Kidney tubule cell (primary cell): ENCODE measurements at regions not wholly inside any gene's neighbourhood (a gene's known extent, or its start where the extent isn't known, plus 50 kb on each side); places are given as distances from the start of the nearest gene placed in this dataset.

Source experiments
- DNase-seq: peaks from one replicate; pipeline ENCODE4 v3.0.0-alpha.2; 2018; ENCODE audit warnings: low spot score

DNA sequence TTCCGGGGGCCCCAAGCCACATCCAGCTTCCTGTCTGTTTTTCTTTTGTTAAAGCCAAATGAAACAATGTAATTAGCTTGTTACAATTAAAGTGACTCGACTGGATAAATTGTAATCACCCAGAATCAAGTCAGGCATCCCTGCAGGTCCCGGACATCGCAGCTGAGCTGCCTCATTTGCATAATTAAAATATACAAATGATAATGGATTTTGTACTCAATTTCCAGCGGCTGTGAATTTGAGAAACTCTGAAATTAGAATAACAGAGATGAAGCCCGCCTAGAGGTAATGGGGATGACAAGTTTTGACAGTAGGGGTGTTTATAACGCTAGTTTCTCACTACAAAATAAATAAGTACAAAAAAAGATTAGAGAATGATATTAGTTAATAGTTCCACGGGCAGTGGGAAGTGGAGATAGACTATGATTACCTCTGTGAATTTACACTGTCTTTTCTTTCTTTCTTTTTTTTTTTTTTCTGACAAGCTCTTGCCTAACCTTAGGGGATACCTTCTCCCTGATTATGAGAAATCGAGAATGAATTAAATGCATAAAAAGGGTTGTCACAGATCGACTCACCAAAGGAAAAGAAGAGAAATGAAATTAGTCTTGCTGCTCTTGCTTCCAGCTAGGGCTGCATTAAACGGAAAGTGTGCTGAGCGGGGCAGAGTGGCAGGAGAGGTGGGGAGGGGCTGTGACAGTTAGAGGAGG is 82.6 kb upstream of the SKOR2 start:
- DNase-seq, result no peak

GRCh38 chr18:47331641-47332040 is 80.2 kb upstream of the SKOR2 start:
- DNase-seq, result no peak

DNA sequence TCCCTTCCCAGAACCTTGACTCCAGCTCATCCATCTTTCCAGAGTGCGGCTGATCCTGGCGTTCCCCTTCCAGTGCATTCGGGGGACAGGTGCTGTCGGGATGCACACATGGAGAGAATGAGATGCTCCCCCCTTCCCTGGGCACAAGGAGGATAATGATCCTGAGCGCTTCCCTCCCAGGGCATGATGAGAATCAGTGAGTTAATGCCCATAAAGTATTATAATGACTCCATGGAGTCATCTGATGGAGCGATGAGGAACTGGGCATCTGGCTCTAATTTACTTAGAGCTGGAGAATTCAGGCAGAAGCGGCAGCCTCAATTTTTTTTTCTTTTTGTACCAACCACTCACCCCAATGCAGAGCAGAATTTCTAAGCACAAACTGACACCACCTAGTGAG is 79.6 kb upstream of the SKOR2 start:
- no peak for DNase-seq

DNA sequence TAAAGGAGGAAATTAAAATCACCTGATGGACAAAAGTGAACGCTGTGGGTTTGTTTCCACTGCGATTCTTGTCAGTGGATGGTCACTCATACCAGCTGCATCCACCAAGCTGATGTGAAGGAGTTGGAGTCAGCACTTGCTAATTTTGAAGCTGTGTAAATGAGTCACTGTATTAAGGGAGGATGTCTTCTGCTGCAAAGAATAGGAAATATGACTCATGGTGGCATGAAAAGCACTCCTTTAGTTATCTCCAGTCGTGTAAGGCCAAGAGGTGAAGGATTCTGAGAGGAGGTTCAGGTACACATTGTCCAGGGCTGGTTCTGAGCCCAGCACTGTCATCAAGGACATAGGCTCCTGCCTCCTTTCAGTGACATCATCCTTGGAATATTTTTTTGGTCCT is 71.7 kb upstream of the SKOR2 start:
- peak; percentile 68 for DNase-seq

DNA sequence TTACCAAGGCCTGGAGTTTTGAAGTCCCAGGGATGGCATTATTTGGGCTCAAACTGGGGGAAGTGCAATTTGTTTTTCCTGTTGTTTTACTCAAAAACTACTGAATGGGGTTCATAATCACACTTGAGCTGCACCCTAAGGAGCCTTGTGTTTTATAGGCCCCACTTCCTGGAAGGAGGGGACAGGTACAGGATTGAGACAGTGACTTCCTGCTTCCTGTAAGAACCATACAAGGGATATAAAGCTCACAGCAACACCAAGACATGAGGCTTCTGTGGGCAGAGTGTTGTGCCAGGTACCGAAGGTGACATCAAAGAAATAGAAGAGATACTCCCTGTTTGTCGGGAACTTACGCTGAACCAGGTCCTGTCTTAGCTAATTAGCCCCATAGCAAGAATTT is 70.4 kb upstream of the SKOR2 start:
- DNase-seq, result no peak

GRCh38 chr18:47317824-47318508 is 66.5 kb upstream of the SKOR2 start:
- DNase-seq, result no peak

GRCh38 chr18:47316924-47317323 is 65.5 kb upstream of the SKOR2 start:
- no peak for DNase-seq

DNA sequence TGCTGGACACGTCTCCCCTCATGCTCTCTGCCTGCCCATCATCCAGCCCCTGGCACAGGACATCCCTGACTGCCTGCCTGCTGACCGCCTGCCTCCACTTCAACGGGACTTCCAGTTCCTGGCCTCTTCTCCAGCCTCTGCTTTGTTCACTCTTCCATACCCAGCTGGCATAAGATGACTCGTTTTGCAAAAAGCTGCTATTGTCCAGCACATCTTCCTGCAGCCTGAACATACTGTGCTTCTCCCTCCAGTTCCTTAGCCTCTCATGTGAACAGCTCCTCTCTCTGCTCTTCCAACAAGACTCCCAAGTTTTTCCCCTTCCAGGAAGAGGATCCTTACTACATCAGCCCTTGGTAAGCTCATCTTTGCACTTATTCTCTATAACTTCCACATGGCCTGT is 62.4 kb upstream of the SKOR2 start:
- DNase-seq, result peak; percentile 27

- no peak for DNase-seq
Measured at GRCh38 chr18:47311585-47311984, 60.1 kb upstream of the SKOR2 start.
